GM23338 (cell line): ENCODE measurements at regions not wholly inside any gene's neighbourhood (a gene's known extent, or its start where the extent isn't known, plus 50 kb on each side); places are given as distances from the start of the nearest gene placed in this dataset.

ENCODE experiments used
- ATAC-seq: fragments of 200-7000 bp; cut with Tn5 transposase; 3 replicates; pipeline ENCODE4 v1.9.1; 2020
- DNase-seq: peaks from one replicate; pipeline ENCODE4 v3.0.0-alpha.2; 2015; ENCODE audit warnings: low spot score
- H2AFZ ChIP-seq: fragments of 200-600 bp; sonication (generic); 2 replicates; pipeline ENCODE4 v1.8.0; 2016; ENCODE audit warnings: antibody characterized with exemption, mild to moderate bottlenecking, moderate library complexity
- H3F3A ChIP-seq: fragments of 200-600 bp; sonication (generic); replicated peaks from 2 replicates; pipeline ENCODE4 v1.8.0; 2017; ENCODE audit warnings: antibody characterized with exemption, mixed run types, low read depth
- H3K27ac ChIP-seq: fragments of 200-600 bp; sonication (generic); 2 replicates; pipeline ENCODE4 v1.6.1; 2016; ENCODE audit warnings: low read depth
- H3K27me3 ChIP-seq: fragments of 200-600 bp; sonication (generic); 2 replicates; pipeline ENCODE4 v1.8.0; 2016; ENCODE audit warnings: mild to moderate bottlenecking, mixed run types, moderate library complexity; ENCODE audit not compliant: insufficient read depth
- H3K36me3 ChIP-seq: fragments of 200-600 bp; sonication (generic); 2 replicates; pipeline ENCODE4 v1.8.0; 2016; ENCODE audit warnings: mild to moderate bottlenecking; ENCODE audit not compliant: insufficient read depth
- H3K4me1 ChIP-seq: fragments of 200-600 bp; sonication (generic); 2 replicates; pipeline ENCODE4 v1.8.0; 2016; ENCODE audit warnings: mild to moderate bottlenecking, moderate library complexity; ENCODE audit not compliant: insufficient read depth
- H3K4me2 ChIP-seq: fragments of 200-600 bp; sonication (generic); 2 replicates; pipeline ENCODE4 v1.7.1; 2017; ENCODE audit warnings: mixed run types
- H3K4me3 ChIP-seq: fragments of 200-600 bp; sonication (generic); 2 replicates; pipeline ENCODE4 v1.6.1; 2016; ENCODE audit warnings: mixed run types
- H3K79me2 ChIP-seq: fragments of 200-600 bp; sonication (generic); replicated peaks from 2 replicates; pipeline ENCODE4 v1.8.0; 2017; ENCODE audit warnings: mild to moderate bottlenecking; ENCODE audit not compliant: insufficient read depth
- H3K9me2 ChIP-seq: fragments of 200-600 bp; sonication (generic); 2 replicates; pipeline ENCODE4 v1.8.0; 2017; ENCODE audit not compliant: insufficient read depth
- H4K20me1 ChIP-seq: fragments of 200-600 bp; sonication (generic); replicated peaks from 2 replicates; pipeline ENCODE4 v1.8.0; 2017; ENCODE audit warnings: mild to moderate bottlenecking; ENCODE audit not compliant: insufficient read depth
- H3K27ac Mint-ChIP-seq: 2 replicates; pipeline ENCODE4 v1.8.0; 2020; ENCODE audit warnings: inconsistent platforms, mild to moderate bottlenecking, moderate library complexity, mixed read lengths
- H3K27me3 Mint-ChIP-seq: 3 replicates; pipeline ENCODE4 v1.8.0; 2022; ENCODE audit warnings: low read depth, mild to moderate bottlenecking, moderate library complexity, mixed read lengths, inconsistent platforms; ENCODE audit not compliant: insufficient read depth, poor library complexity
- H3K36me3 Mint-ChIP-seq: 3 replicates; pipeline ENCODE4 v1.8.0; 2021; ENCODE audit warnings: low read depth, mild to moderate bottlenecking, inconsistent platforms, moderate library complexity, mixed read lengths
- H3K4me1 Mint-ChIP-seq: 3 replicates; pipeline ENCODE4 v1.8.0; 2020; ENCODE audit warnings: mild to moderate bottlenecking, inconsistent platforms, mixed read lengths
- H3K4me3 Mint-ChIP-seq: 3 replicates; pipeline ENCODE4 v1.8.0; 2021; ENCODE audit warnings: moderate library complexity, mild to moderate bottlenecking, inconsistent platforms, mixed read lengths
- H3K9me3 Mint-ChIP-seq: 3 replicates; pipeline ENCODE4 v1.8.0; 2020; ENCODE audit warnings: moderate library complexity, mild to moderate bottlenecking, inconsistent platforms, mixed read lengths
- EZH2 ChIP-seq: fragments of 200-600 bp; sonication (generic); IDR thresholded peaks from one replicate; pipeline ENCODE4 v1.8.0; 2017; ENCODE audit warnings: antibody characterized with exemption, mild to moderate bottlenecking, low read depth; ENCODE audit not compliant: unreplicated experiment
- NANOG ChIP-seq: IDR thresholded peaks from 2 replicates; pipeline ENCODE4 v1.6.1; 2016; ENCODE audit warnings: antibody characterized with exemption, borderline replicate concordance
- POLR2AphosphoS5 ChIP-seq: IDR thresholded peaks from 2 replicates; pipeline ENCODE4 v1.6.1; 2016; ENCODE audit warnings: antibody characterized with exemption, low read depth
- ZNF114 ChIP-seq: fragments of 250-450 bp; sonication (Bioruptor Pico); IDR thresholded peaks from 2 replicates; pipeline ENCODE4 v1.5.0; 2020; ENCODE audit warnings: mild to moderate bottlenecking, moderate library complexity
- ZNF331 ChIP-seq: fragments of 250-450 bp; sonication (Bioruptor Pico); IDR thresholded peaks from 2 replicates; pipeline ENCODE4 v1.5.0; 2020; ENCODE audit warnings: low read depth, mild to moderate bottlenecking, moderate library complexity
- ZNF462 ChIP-seq: fragments of 250-450 bp; sonication (Bioruptor Pico); IDR thresholded peaks from 2 replicates; pipeline ENCODE4 v1.5.0; 2020; ENCODE audit warnings: mild to moderate bottlenecking, moderate library complexity
- TF ChIP-seq, protein P1 (sequence below): IDR thresholded peaks from 2 replicates; pipeline ENCODE4 v1.6.1; 2016; ENCODE audit warnings: antibody characterized with exemption

DNA sequence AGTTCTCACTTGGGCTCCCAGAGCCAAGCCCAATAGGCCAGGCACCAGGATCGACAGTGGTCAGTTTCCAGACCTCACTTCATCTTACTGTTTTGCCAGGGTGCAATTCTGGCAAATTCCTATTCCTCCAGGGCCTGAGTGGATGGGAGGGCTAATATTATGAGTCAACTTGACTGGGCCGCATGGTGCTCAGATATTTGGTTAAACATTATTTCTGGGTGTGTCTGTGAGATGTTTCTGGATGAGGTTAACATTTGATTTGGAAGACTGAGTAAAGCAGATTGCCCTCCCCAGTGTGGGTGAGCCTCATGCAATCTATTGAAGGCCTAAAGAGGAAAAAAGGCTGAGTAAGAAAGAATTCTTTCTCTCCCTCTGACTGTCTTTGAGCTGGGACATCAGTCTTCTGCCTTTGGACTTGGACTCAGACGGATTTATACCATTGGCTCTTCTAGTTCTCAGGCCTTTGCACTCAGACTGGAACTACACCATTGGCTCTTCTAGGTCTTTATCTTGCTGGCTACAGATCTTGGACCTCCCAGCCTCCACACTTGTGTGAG lies 132.9 kb upstream of the ZBED5 start (continued):
- TF ChIP-seq ZNF462 (CRISPR knock-in tag) (no peak), POLR2AphosphoS5 (no peak), ZNF114 (no peak), EZH2 (no peak), NANOG (no peak)
- TF ChIP-seq, protein P1, sequence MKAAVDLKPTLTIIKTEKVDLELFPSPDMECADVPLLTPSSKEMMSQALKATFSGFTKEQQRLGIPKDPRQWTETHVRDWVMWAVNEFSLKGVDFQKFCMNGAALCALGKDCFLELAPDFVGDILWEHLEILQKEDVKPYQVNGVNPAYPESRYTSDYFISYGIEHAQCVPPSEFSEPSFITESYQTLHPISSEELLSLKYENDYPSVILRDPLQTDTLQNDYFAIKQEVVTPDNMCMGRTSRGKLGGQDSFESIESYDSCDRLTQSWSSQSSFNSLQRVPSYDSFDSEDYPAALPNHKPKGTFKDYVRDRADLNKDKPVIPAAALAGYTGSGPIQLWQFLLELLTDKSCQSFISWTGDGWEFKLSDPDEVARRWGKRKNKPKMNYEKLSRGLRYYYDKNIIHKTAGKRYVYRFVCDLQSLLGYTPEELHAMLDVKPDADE = no peak

DNA sequence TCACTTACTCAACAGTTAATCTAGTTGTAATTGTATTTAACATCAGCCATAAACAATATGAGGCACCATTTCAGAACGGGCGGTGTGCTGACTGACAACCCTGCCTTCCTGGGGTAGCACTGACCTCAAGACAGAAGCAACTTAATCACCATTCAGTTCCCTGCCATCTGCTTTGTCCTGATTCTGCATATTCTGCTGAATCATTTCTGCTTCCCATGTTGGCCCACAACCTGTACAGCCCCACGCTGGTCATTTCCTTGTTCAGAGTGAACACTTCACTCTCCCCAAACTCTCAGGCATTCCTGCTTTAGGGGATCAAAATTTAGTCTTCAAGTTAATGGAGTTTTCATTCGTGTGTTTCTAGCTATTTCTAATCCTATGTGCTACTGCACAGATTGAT lies 132.3 kb upstream of the ZBED5 start:
- peaks cover 3% of the 10 kb centered on the region; the same call in 2 of the 3 replicates for H3K4me1 Mint-ChIP-seq
- Histone ChIP-seq H4K20me1 (no peaks in the 10 kb centered on the region), H3K27me3 (no peaks in the 10 kb centered on the region), H3K4me1 (no peaks in the 10 kb centered on the region), H3K36me3 (no peaks in the 10 kb centered on the region), H3K4me2 (no peak overlapping the region), H3K9me2 (no peaks in the 10 kb centered on the region), H3K79me2 (no peaks in the 10 kb centered on the region), H2AFZ (no peak overlapping the region), H3K27ac (no peak overlapping the region), H3K4me3 (no peak overlapping the region), H3F3A (no peaks in the 10 kb centered on the region)
- H3K27me3 Mint-ChIP-seq = peaks cover 7% of the 10 kb centered on the region
- DNase-seq (no peak), ATAC-seq (no peak)
- peaks cover 6% of the 10 kb centered on the region; the same call in 1 of the 3 replicates for H3K9me3 Mint-ChIP-seq
- TF ChIP-seq, protein P1 = no peak
- TF ChIP-seq ZNF331 (CRISPR knock-in tag) = no peak
- TF ChIP-seq NANOG = no peak
- H3K4me3 Mint-ChIP-seq = no peak overlapping the region
- H3K36me3 Mint-ChIP-seq = no peaks in the 10 kb centered on the region
- H3K27ac Mint-ChIP-seq = no peak overlapping the region
